BLaER1 (cell line): ENCODE measurements at regions not wholly inside any gene's neighbourhood (a gene's known extent, or its start where the extent isn't known, plus 50 kb on each side); places are given as distances from the start of the nearest gene placed in this dataset.

ENCODE experiments used
- H3K27ac ChIP-seq: shearing (Covaris generic); formaldehyde crosslinking; 2 replicates; pipeline ENCODE4 v1.8.1; 2022
- H3K27me3 ChIP-seq: shearing (Covaris generic); formaldehyde crosslinking; 2 replicates; pipeline ENCODE4 v1.8.1; 2022
- H3K36me3 ChIP-seq: shearing (Covaris generic); formaldehyde crosslinking; 2 replicates; pipeline ENCODE4 v1.8.1; 2022
- H3K4me1 ChIP-seq: shearing (Covaris generic); formaldehyde crosslinking; 2 replicates; pipeline ENCODE4 v1.8.1; 2022
- H3K4me2 ChIP-seq: shearing (Covaris generic); formaldehyde crosslinking; 2 replicates; pipeline ENCODE4 v1.8.1; 2022
- H3K4me3 ChIP-seq: shearing (Covaris generic); formaldehyde crosslinking; 2 replicates; pipeline ENCODE4 v1.8.1; 2022
- H3K9ac ChIP-seq: shearing (Covaris generic); formaldehyde crosslinking; 2 replicates; pipeline ENCODE4 v1.8.1; 2022
- H3K9me3 ChIP-seq: shearing (Covaris generic); formaldehyde crosslinking; 2 replicates; pipeline ENCODE4 v1.8.1; 2022
- H4K20me1 ChIP-seq: shearing (Covaris generic); formaldehyde crosslinking; 2 replicates; pipeline ENCODE4 v1.8.1; 2022
- Cebpa-rat ChIP-seq: shearing (Covaris generic); IDR thresholded peaks from 2 replicates; pipeline ENCODE4 v1.8.1; 2022

- TF ChIP-seq Cebpa-rat: no peak
- no peaks in the 10 kb centered on the region for H4K20me1 ChIP-seq
- no peak overlapping the region for H3K9ac ChIP-seq
- no peaks in the 10 kb centered on the region for H3K9me3 ChIP-seq
- H3K27me3 ChIP-seq: no peaks in the 10 kb centered on the region
- H3K4me2 ChIP-seq: no peak overlapping the region
- no peaks in the 10 kb centered on the region for H3K36me3 ChIP-seq
- H3K4me3 ChIP-seq: no peak overlapping the region
- no peak overlapping the region for H3K27ac ChIP-seq
- H3K4me1 ChIP-seq: no peaks in the 10 kb centered on the region
These were observed 274.1 kb downstream of the PCNX1 start for GRCh38 chr14:71181215-71182003.

GRCh38 chr14:71183876-71184689 is 276.8 kb downstream of the PCNX1 start:
- Histone ChIP-seq H3K4me3 (no peak overlapping the region), H4K20me1 (no peaks in the 10 kb centered on the region), H3K27me3 (no peaks in the 10 kb centered on the region), H3K27ac (no peak overlapping the region), H3K9ac (no peak overlapping the region), H3K4me1 (no peaks in the 10 kb centered on the region), H3K36me3 (no peaks in the 10 kb centered on the region), H3K4me2 (no peak overlapping the region), H3K9me3 (no peaks in the 10 kb centered on the region)
- no peak for TF ChIP-seq Cebpa-rat

GRCh38 chr14:71185637-71186036 is 278.4 kb downstream of the PCNX1 start:
- no peaks in the 10 kb centered on the region for H3K9me3 ChIP-seq
- H3K27ac ChIP-seq: no peak overlapping the region
- no peak overlapping the region for H3K4me2 ChIP-seq
- H4K20me1 ChIP-seq: no peaks in the 10 kb centered on the region
- no peaks in the 10 kb centered on the region for H3K27me3 ChIP-seq
- H3K4me1 ChIP-seq: no peaks in the 10 kb centered on the region
- H3K9ac ChIP-seq: no peak overlapping the region
- H3K4me3 ChIP-seq: no peak overlapping the region
- TF ChIP-seq Cebpa-rat: no peak
- no peaks in the 10 kb centered on the region for H3K36me3 ChIP-seq

- Histone ChIP-seq H3K27ac (no peak overlapping the region), H3K27me3 (no peaks in the 10 kb centered on the region), H3K4me3 (no peak overlapping the region), H3K9me3 (no peaks in the 10 kb centered on the region), H3K4me2 (no peak overlapping the region), H3K36me3 (no peaks in the 10 kb centered on the region), H4K20me1 (no peaks in the 10 kb centered on the region), H3K4me1 (no peaks in the 10 kb centered on the region), H3K9ac (no peak overlapping the region)
- no peak for TF ChIP-seq Cebpa-rat
These were observed 280.5 kb downstream of the PCNX1 start for GRCh38 chr14:71187633-71188356.

- no peak overlapping the region for H3K4me2 ChIP-seq
- TF ChIP-seq Cebpa-rat: no peak
- H3K4me3 ChIP-seq: no peak overlapping the region
- H3K27ac ChIP-seq: no peak overlapping the region
- no peaks in the 10 kb centered on the region for H3K4me1 ChIP-seq
- no peaks in the 10 kb centered on the region for H3K36me3 ChIP-seq
- no peaks in the 10 kb centered on the region for H3K9me3 ChIP-seq
- no peaks in the 10 kb centered on the region for H3K27me3 ChIP-seq
- no peak overlapping the region for H3K9ac ChIP-seq
- no peaks in the 10 kb centered on the region for H4K20me1 ChIP-seq
These were observed 283.6 kb downstream of the PCNX1 start for GRCh38 chr14:71190770-71191374.

- Histone ChIP-seq H3K9me3 (no peaks in the 10 kb centered on the region), H4K20me1 (no peaks in the 10 kb centered on the region), H3K27me3 (no peaks in the 10 kb centered on the region), H3K36me3 (no peaks in the 10 kb centered on the region), H3K9ac (no peak overlapping the region), H3K4me1 (no peaks in the 10 kb centered on the region), H3K4me3 (no peak overlapping the region), H3K27ac (no peak overlapping the region), H3K4me2 (no peak overlapping the region)
- no peak for TF ChIP-seq Cebpa-rat
These were observed 286.4 kb downstream of the PCNX1 start for GRCh38 chr14:71193663-71194062.

GRCh38 chr14:71194251-71194650 is 287.0 kb downstream of the PCNX1 start:
- no peaks in the 10 kb centered on the region for H3K4me1 ChIP-seq
- TF ChIP-seq Cebpa-rat: no peak
- no peaks in the 10 kb centered on the region for H3K36me3 ChIP-seq
- no peak overlapping the region for H3K4me3 ChIP-seq
- no peaks in the 10 kb centered on the region for H3K9me3 ChIP-seq
- no peaks in the 10 kb centered on the region for H4K20me1 ChIP-seq
- no peak overlapping the region for H3K27ac ChIP-seq
- H3K4me2 ChIP-seq: no peak overlapping the region
- H3K9ac ChIP-seq: no peak overlapping the region
- H3K27me3 ChIP-seq: no peaks in the 10 kb centered on the region

GRCh38 chr14:71196921-71197320 is 289.7 kb downstream of the PCNX1 start:
- H3K27me3 ChIP-seq: no peaks in the 10 kb centered on the region
- H3K4me3 ChIP-seq: no peak overlapping the region
- no peak for TF ChIP-seq Cebpa-rat
- H3K4me2 ChIP-seq: no peak overlapping the region
- no peaks in the 10 kb centered on the region for H4K20me1 ChIP-seq
- H3K27ac ChIP-seq: no peak overlapping the region
- H3K9ac ChIP-seq: no peak overlapping the region
- no peaks in the 10 kb centered on the region for H3K4me1 ChIP-seq
- no peaks in the 10 kb centered on the region for H3K9me3 ChIP-seq
- H3K36me3 ChIP-seq: no peaks in the 10 kb centered on the region

- no peak overlapping the region for H3K4me3 ChIP-seq
- no peak overlapping the region for H3K4me2 ChIP-seq
- H3K9ac ChIP-seq: no peak overlapping the region
- H3K4me1 ChIP-seq: no peaks in the 10 kb centered on the region
- no peak for TF ChIP-seq Cebpa-rat
- H3K27me3 ChIP-seq: no peaks in the 10 kb centered on the region
- H3K36me3 ChIP-seq: no peaks in the 10 kb centered on the region
- no peak overlapping the region for H3K27ac ChIP-seq
- no peaks in the 10 kb centered on the region for H3K9me3 ChIP-seq
- no peaks in the 10 kb centered on the region for H4K20me1 ChIP-seq
These were observed 291.4 kb downstream of the PCNX1 start for GRCh38 chr14:71198687-71199086.
